Stimulated activated CD8-positive, alpha-beta memory T cell treated with anti-CD3 and anti-CD28 coated beads, Interleukin-12 subunit alpha, Interleukin-12 subunit beta, amount 100 ng/mL, for 1 hour (primary cell): ENCODE measurements at regions not wholly inside any gene's neighbourhood (a gene's known extent, or its start where the extent isn't known, plus 50 kb on each side); places are given as distances from the start of the nearest gene placed in this dataset.

ENCODE experiments used
- DNase-seq: peaks from one replicate; pipeline ENCODE4 v3.0.0-alpha.2; 2020; ENCODE audit warnings: low read depth

- no peak for DNase-seq
Measured at GRCh38 chr2:5842326-5842725, 150.1 kb downstream of the SOX11 start.

GRCh38 chr2:5845798-5846330 is 153.7 kb downstream of the SOX11 start:
- no peak for DNase-seq

- no peak for DNase-seq
Measured at GRCh38 chr2:5846881-5847280, 154.7 kb downstream of the SOX11 start.

- DNase-seq = no peak
Measured at GRCh38 chr2:5849562-5849961, 157.4 kb downstream of the SOX11 start.

GRCh38 chr2:5851410-5851809 is 159.2 kb downstream of the SOX11 start:
- DNase-seq = no peak

GRCh38 chr2:5854797-5855196 is 162.6 kb downstream of the SOX11 start:
- no peak for DNase-seq

GRCh38 chr2:5867056-5867455 is 174.9 kb downstream of the SOX11 start:
- no peak for DNase-seq

GRCh38 chr2:5868931-5869330 is 176.7 kb downstream of the SOX11 start:
- DNase-seq = no peak

- no peak for DNase-seq
Measured at GRCh38 chr2:5869936-5870335, 177.8 kb downstream of the SOX11 start.

GRCh38 chr2:5877360-5877759 is 185.2 kb downstream of the SOX11 start:
- no peak for DNase-seq

GRCh38 chr2:5885451-5886173 is 193.4 kb downstream of the SOX11 start:
- no peak for DNase-seq

- DNase-seq = no peak
Measured at GRCh38 chr2:5886462-5886861, 194.3 kb downstream of the SOX11 start.

- DNase-seq = no peak
Measured at GRCh38 chr2:5888126-5888525, 195.9 kb downstream of the SOX11 start.

- no peak for DNase-seq
Measured at GRCh38 chr2:5889519-5889918, 197.3 kb downstream of the SOX11 start.

- DNase-seq = no peak
Measured at GRCh38 chr2:5894355-5894754, 202.2 kb downstream of the SOX11 start.

GRCh38 chr2:5895284-5895683 is 203.1 kb downstream of the SOX11 start:
- DNase-seq = no peak

GRCh38 chr2:5897249-5897648 is 205.1 kb downstream of the SOX11 start:
- DNase-seq = no peak

- no peak for DNase-seq
Measured at GRCh38 chr2:5898667-5899066, 206.5 kb downstream of the SOX11 start.

GRCh38 chr2:5905661-5906060 is 213.5 kb downstream of the SOX11 start:
- no peak for DNase-seq

- no peak for DNase-seq
Measured at GRCh38 chr2:5908071-5908470, 215.9 kb downstream of the SOX11 start.

- DNase-seq = no peak
Measured at GRCh38 chr2:5911718-5912117, 219.5 kb downstream of the SOX11 start.

GRCh38 chr2:5913711-5914395 is 221.7 kb downstream of the SOX11 start:
- DNase-seq = no peak

GRCh38 chr2:5914811-5915611 is 222.8 kb downstream of the SOX11 start:
- no peak for DNase-seq
